GM12875 (cell line): ENCODE measurements at regions not wholly inside any gene's neighbourhood (a gene's known extent, or its start where the extent isn't known, plus 50 kb on each side); places are given as distances from the start of the nearest gene placed in this dataset.

Experiments
- H3K4me3 ChIP-seq: one replicate; pipeline ENCODE4 v1.5.1; 2011; ENCODE audit warnings: low read depth, low read length, control low read depth
- TF ChIP-seq, protein P1 (sequence below): IDR thresholded peaks from 2 replicates; pipeline ENCODE4 v1.5.1; 2011; ENCODE audit warnings: low read depth, mild to moderate bottlenecking, control low read depth, inconsistent platforms, low read length, moderate library complexity, borderline replicate concordance; ENCODE audit not compliant: insufficient read depth

DNA sequence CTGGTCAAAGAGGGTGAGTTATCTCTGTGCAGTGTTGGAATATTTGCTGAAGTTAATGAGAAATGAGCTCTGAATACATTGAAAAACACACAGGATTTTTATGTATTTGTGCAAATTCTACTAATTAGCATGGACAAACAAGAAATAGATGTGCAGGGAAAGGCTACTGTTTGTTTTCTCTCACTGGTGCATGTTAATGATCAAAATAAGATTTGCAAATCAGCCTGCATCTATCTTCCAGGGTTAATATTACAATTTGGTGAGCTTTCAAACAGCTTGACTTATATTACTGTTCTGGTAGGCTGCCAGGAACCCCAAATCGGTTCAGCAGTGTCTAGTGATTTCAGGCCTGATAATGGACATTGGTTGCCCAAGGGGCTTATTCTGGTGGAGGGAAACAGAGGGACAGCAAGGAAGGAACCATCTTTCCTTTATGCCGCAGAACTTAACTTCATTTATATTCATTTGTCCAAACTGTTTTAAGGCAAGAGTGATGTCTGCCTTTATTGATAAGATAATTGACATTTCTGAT, 93.8 kb upstream of the REG3A start:
- TF ChIP-seq, protein P1, sequence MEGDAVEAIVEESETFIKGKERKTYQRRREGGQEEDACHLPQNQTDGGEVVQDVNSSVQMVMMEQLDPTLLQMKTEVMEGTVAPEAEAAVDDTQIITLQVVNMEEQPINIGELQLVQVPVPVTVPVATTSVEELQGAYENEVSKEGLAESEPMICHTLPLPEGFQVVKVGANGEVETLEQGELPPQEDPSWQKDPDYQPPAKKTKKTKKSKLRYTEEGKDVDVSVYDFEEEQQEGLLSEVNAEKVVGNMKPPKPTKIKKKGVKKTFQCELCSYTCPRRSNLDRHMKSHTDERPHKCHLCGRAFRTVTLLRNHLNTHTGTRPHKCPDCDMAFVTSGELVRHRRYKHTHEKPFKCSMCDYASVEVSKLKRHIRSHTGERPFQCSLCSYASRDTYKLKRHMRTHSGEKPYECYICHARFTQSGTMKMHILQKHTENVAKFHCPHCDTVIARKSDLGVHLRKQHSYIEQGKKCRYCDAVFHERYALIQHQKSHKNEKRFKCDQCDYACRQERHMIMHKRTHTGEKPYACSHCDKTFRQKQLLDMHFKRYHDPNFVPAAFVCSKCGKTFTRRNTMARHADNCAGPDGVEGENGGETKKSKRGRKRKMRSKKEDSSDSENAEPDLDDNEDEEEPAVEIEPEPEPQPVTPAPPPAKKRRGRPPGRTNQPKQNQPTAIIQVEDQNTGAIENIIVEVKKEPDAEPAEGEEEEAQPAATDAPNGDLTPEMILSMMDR, result no peak

DNA sequence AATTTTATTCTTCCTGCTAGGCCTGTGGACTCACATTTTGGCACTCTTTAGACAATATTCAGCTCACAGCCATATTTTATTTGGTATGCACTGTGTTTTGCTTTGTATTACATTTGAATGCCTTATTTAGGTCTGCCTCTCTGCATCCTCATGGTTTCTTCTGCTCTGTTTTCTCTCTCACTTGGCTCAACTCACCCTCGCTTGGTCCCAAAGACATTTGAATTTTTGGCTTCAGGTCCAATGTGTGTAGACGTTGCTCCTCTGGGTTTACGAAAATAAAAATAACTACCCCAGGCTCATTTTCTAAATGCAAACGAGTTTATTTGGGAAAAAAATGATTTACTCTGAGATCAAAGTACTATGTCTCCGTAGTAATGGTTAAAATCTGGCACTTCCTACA, 91.1 kb upstream of the REG3A start:
- TF ChIP-seq, protein P1, result no peak
- H3K4me3 ChIP-seq, result no peak overlapping the region

More for the DNA sequence above, 93.8 kb upstream of the REG3A start:
- no peak overlapping the region for H3K4me3 ChIP-seq

DNA sequence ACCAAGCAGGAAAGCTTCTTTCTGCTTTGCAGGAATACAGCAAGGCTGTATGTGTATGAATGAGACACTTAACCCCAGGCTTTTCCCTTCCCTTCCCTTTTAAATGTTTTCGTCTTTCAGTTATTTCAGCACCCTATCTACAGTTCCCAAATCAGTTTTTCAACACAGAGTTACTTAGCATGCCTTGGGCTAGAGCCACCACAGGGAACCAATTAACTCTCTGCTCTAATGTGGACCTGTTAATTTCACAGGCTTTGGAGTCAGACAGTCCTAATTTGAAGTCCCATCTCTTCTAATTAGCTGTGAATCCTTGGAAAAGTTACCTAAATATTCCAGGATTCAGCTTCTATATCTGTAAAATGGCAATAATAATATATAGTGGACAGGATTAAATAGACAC, 89.2 kb upstream of the REG3A start:
- no peak overlapping the region for H3K4me3 ChIP-seq
- TF ChIP-seq, protein P1, result no peak

DNA sequence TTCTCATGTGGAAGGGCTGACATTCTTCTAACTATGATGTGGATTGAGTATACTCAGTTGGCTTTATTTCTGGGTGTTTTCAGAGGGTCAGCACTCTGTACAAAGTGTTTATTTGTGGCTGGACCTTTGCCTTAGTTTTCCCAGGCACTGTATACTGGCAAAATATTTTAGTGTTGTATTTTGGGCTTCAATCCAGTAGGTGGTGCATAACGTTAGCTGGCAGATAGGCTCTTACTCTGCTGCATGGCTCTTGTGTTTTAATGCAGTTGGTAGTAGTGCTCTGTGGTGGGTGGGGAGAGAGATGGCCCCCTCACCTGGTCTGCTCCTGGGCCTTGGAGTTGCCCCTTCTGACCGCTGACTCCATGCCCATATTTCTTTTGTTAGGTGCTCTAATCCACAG, 75.6 kb upstream of the REG3A start:
- H3K4me3 ChIP-seq, result no peak overlapping the region
- TF ChIP-seq, protein P1, result peak; percentile 11; the same call in 1 of the 2 replicates

DNA sequence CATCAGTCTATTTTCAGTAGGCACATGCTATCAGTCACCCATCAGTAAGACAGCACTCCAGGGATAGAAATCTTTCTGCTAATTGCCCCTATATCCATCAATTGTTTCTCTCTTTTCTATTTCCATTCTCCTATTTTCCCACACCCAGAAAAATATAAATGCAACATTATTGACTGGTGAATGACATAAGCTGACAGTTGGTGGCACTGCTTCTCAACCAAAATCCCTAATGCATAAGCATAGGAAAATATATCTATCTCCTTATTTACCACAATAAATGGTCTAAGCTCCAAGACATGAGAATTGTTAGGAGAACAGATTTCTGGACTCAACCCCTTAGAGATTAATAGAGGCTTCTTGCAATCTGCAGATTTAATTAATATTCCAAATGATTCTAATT, 64.0 kb upstream of the REG3A start:
- TF ChIP-seq, protein P1, result no peak
- no peak overlapping the region for H3K4me3 ChIP-seq

DNA sequence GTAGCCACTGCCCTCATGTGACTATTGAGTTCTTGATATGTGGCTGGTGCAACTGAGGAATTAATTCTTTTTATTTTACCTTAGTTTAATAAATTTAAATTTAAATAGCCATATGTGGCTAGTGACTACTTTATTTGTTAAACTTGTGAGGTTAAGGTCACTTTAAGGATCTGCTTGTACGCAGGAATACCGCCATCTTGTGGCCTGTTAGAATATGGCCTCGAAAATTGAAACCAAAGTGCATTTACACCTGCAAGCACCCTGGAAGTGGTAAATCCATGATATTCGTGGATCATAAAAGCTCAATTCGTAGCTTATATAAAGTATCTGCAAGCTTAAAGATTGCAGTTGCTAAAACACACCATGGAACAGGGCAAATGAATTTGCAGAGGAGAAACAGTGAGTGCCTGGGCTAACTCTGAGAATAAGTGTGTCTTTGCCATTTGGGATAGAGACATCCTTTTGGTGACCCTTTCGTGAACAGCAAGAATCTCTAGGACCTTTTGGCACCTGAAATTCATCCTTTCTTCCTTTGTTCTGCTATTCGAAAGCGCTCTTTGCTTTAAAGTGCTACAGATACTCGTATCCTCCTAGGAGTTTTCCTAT, 59.9 kb upstream of the REG3A start:
- H3K4me3 ChIP-seq, result no peak overlapping the region
- TF ChIP-seq, protein P1, result peak; percentile 71

DNA sequence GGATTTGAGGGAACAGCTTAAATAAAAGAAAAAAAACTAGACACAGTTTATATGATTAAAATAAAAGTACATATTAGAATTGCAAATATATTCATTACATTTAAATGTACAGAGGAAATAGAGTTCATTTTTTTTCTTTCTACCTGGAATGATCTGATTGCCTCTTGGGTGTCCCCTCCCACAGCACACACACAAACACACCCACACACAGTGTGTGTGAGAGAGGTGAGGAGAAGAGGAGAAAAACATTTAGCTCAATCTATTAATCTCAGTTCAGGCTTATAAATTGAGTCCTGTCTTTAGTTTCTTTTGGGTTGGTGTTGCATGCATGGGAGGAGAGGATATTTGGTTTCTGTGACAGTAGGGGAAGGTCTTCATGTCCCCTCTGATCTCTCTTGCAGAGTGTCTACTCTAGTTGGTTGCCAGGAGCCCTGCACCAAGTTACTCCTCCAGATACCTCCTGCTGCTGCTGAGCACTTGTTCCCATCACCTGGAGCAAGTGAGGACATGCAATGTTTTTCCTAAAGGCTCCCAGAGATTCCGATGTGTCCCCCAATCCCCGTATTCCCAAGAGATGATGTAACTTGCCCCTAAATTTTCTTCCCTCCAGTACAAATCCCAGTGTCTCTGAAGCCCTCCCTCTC, 50.8 kb upstream of the REG3A start:
- TF ChIP-seq, protein P1, result no peak
- H3K4me3 ChIP-seq, result no peak overlapping the region
